ENCODE measurements at regions not wholly inside any gene's neighbourhood (a gene's known extent, or its start where the extent isn't known, plus 50 kb on each side); places are given as distances from the start of the nearest gene placed in this dataset.

- peaks cover 4% of the 10 kb centered on the region; the same call in 1 of the 2 replicates for H4K20me1 ChIP-seq (replicated peaks; ENCODE audit: insufficient read depth)
- Mint-ChIP-seq H3K27ac (no peak overlapping the region), H3K9me3 (no peaks in the 10 kb centered on the region), H3K36me3 (ENCODE audit: low read depth) (no peaks in the 10 kb centered on the region), H3K27me3 (ENCODE audit: insufficient read depth, low read depth, poor library complexity) (no peaks in the 10 kb centered on the region), H3K4me3 (no peak overlapping the region), H3K4me1 (peaks cover 6% of the 10 kb centered on the region; the same call in 2 of the 3 replicates)
- H3K9me2 ChIP-seq (ENCODE audit: insufficient read depth) = no peaks in the 10 kb centered on the region; the same call in 1 of the 2 replicates
- no peak overlapping the region for H3K4me2 ChIP-seq
- no peaks in the 10 kb centered on the region for H3F3A ChIP-seq (replicated peaks; ENCODE audit: low read depth)
- no peaks in the 10 kb centered on the region for H3K36me3 ChIP-seq (ENCODE audit: insufficient read depth)
- no peak overlapping the region for H3K4me3 ChIP-seq
- TF ChIP-seq EZH2phosphoT487 (IDR thresholded peaks at IDR 0.05; ENCODE audit: unreplicated experiment) = no peak
- no peak for TF ChIP-seq JUNB (IDR thresholded peaks at IDR 0.05; ENCODE audit: unreplicated experiment)
- H3K79me2 ChIP-seq (replicated peaks; ENCODE audit: insufficient read depth) = no peaks in the 10 kb centered on the region
- H2AFZ ChIP-seq = no peak overlapping the region
- H3K4me1 ChIP-seq (ENCODE audit: insufficient read depth) = 0 out of 2 replicates have a peak, but pooled peaks cover 5% of the 10 kb centered on the region
- no peaks in the 10 kb centered on the region for H3K27me3 ChIP-seq (ENCODE audit: insufficient read depth)
- no peak overlapping the region for H3K27ac ChIP-seq (ENCODE audit: low read depth)
- no peak for ATAC-seq
- no peak for DNase-seq (ENCODE audit: low spot score)
Observed at GRCh38 chr13:31884556-31884955, 145.2 kb downstream of the RXFP2 start.

GRCh38 chr13:31885994-31886393 is 145.6 kb upstream of the FRY start:
- Mint-ChIP-seq H3K27ac (no peak overlapping the region), H3K36me3 (ENCODE audit: low read depth) (no peaks in the 10 kb centered on the region), H3K9me3 (no peaks in the 10 kb centered on the region), H3K27me3 (ENCODE audit: insufficient read depth, low read depth, poor library complexity) (no peaks in the 10 kb centered on the region), H3K4me1 (peaks cover 6% of the 10 kb centered on the region; the same call in 2 of the 3 replicates), H3K4me3 (no peak overlapping the region)
- DNase-seq (ENCODE audit: low spot score) (no peak), ATAC-seq (peak; percentile 70)
- no peaks in the 10 kb centered on the region for H3K27me3 ChIP-seq (ENCODE audit: insufficient read depth)
- TF ChIP-seq EZH2 (IDR thresholded peaks at IDR 0.05; ENCODE audit: low read depth, unreplicated experiment) (no peak), JUNB (IDR thresholded peaks at IDR 0.05; ENCODE audit: unreplicated experiment) (no peak), ZNF462 (CRISPR knock-in tag; IDR thresholded peaks at IDR 0.05) (no peak), POLR2AphosphoS5 (IDR thresholded peaks at IDR 0.05; ENCODE audit: low read depth) (no peak), CREB1 (CRISPR knock-in tag; IDR thresholded peaks at IDR 0.05; ENCODE audit: low read depth) (no peak), ZNF331 (CRISPR knock-in tag; IDR thresholded peaks at IDR 0.05; ENCODE audit: low read depth) (no peak)
- H3K36me3 ChIP-seq (ENCODE audit: insufficient read depth) = no peaks in the 10 kb centered on the region
- no peaks in the 10 kb centered on the region for H3K79me2 ChIP-seq (replicated peaks; ENCODE audit: insufficient read depth)
- H2AFZ ChIP-seq = no peak overlapping the region
- H3F3A ChIP-seq (replicated peaks; ENCODE audit: low read depth) = no peaks in the 10 kb centered on the region
- H3K9me2 ChIP-seq (ENCODE audit: insufficient read depth) = no peaks in the 10 kb centered on the region; the same call in 1 of the 2 replicates
- no peak overlapping the region for H3K4me3 ChIP-seq
- peaks cover 4% of the 10 kb centered on the region; the same call in 1 of the 2 replicates for H4K20me1 ChIP-seq (replicated peaks; ENCODE audit: insufficient read depth)
- no peak overlapping the region for H3K4me2 ChIP-seq
- H3K27ac ChIP-seq (ENCODE audit: low read depth) = no peak overlapping the region
- 0 out of 2 replicates have a peak, but pooled peaks cover 5% of the 10 kb centered on the region for H3K4me1 ChIP-seq (ENCODE audit: insufficient read depth)

Measured in GM23338 (cell line).